ENCODE measurements at regions not wholly inside any gene's neighbourhood (a gene's known extent, or its start where the extent isn't known, plus 50 kb on each side); places are given as distances from the start of the nearest gene placed in this dataset.
"Not testable (repeated sequence)": the region's sequence is repeated elsewhere in the genome, so short reads cannot be mapped to it uniquely, and the experiment has no call there.

- DNase-seq (ENCODE audit: low read depth): no peak
Measured at GRCh38 chr10:91088300-91089140, 131.9 kb upstream of the PCGF5 start.

DNA sequence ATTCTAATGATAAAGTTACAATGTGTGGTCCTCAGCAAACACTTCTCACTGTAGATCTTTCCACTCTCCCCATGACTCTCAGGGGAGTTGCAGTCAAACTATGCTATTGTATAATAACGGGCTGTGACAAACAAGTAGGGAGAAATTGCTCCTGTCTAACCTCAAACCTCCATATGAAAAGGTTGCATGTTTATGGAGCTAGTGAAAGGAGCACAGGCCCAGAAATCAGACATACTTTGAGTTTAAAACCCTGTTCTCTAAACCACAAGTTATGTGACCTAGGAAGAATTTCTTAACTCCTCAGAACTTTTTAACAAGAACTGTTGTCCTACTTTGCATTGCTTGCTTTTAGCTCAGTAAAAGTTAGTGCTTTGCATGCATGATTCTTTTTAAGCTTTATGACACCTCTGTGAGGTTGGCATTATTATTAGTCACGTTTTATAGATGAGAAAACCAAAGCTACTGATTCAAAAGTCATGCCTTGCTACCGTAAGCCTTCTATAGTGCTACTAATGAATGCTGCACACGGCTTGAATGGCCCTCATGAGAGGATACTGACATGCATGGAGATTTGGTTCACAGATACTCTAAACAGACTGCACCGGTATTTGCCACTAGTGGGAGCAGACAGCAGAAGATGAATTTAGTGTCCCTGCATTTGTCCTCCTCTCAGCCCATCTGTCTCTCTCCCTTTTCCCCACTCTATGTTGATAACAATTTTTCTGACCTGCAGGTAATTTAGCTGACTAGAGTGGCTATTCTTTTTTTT, 129.5 kb upstream of the PCGF5 start:
- DNase-seq (ENCODE audit: low read depth): no peak

- DNase-seq (ENCODE audit: low read depth): no peak
Measured at GRCh38 chr10:91091780-91092179, 128.7 kb upstream of the PCGF5 start.

GRCh38 chr10:91096274-91096673, 124.2 kb upstream of the PCGF5 start:
- DNase-seq (ENCODE audit: low read depth): no peak

GRCh38 chr10:91097313-91097712, 123.2 kb upstream of the PCGF5 start:
- no peak for DNase-seq (ENCODE audit: low read depth)

- not testable (repeated sequence) for DNase-seq (ENCODE audit: low read depth)
Measured at GRCh38 chr10:91098021-91098420, 122.4 kb upstream of the PCGF5 start.

DNA sequence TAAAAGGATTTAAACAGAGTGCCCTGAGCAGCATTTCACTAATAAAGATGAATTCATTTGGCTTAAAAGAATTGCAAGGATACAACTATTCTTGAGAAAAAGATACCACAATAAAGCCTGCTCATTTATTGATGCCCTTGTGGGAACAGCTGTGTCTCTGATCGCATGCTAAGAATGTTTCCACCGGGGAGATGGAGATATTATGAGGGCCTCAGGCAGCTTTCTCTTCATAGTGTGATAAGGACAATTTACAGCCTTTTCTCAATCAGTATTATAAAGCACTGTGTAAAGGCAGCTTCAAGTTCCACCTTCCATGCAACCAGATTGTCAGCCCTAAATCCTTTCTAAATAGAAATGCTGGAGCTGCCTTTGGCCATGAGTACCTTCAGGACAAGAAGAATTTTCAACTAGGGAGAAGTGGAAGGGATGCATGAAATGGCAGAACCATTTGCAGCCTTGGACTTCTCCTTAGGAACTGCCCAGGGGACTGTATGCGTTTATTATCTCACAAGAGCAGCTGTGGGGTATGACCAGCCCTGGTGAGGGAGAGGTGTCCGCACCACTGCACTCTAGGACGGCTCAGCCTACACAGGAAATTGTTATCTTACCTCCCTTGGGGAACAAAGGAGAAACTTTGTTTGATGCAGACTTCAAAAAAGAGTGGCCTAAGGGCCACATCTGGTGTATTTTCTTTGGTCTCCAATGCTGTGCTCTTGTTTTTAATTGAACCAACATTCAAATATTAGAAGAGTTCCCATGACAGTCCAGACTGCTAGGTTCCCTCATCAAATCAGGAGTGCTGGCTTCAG, 116.9 kb upstream of the PCGF5 start:
- DNase-seq (ENCODE audit: low read depth): no peak

- DNase-seq (ENCODE audit: low read depth): no peak
Measured at GRCh38 chr10:91104193-91105041, 116.0 kb upstream of the PCGF5 start.

DNA sequence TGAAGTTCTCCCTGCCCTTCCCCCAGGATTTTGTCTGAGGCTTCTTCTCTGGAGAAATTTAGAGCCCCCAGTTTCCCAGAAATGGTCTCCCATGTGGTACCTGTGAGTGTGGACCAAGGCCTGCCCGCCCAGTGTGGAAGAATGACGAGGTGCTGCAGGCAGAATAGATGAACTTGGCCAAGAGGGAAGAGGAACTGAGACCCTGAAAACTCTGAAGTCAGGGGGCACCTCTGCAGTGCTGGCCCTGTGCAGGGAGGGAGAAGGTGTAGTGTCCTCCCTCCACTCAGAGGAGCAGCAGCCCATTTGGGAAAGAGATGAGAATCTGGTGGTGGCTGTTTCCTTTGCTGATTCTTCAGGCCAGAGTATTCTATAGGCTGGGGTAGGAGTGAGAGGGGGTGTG, 115.2 kb upstream of the PCGF5 start:
- DNase-seq (ENCODE audit: low read depth): no peak

- no peak for DNase-seq (ENCODE audit: low read depth)
Measured at GRCh38 chr10:91108820-91109219, 111.6 kb upstream of the PCGF5 start.

DNA sequence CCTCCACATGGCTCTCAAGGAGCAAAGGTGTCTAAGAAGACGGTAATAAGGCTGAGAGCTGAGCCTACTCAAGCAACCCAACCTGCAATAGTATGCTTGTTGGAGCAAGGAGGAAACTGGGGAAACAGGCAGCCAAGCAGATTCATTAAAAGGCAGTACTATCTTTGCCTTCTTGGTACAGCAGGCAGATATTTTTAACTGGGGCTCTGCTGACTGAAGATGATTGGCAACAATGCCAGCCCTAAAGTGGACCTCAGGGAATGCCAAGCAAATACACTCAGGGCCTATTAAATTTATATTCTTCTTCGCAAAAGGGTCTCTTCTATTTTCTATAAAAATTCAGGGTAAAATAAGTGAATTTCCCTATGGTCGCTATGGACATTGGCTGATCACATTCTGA, 109.4 kb upstream of the PCGF5 start:
- DNase-seq (ENCODE audit: low read depth): no peak

- DNase-seq (ENCODE audit: low read depth): no peak
Measured at GRCh38 chr10:91115618-91116390, 104.7 kb upstream of the PCGF5 start.

GRCh38 chr10:91117505-91117904, 103.0 kb upstream of the PCGF5 start:
- no peak for DNase-seq (ENCODE audit: low read depth)

GRCh38 chr10:91120348-91120747, 100.1 kb upstream of the PCGF5 start:
- DNase-seq (ENCODE audit: low read depth): no peak

DNA sequence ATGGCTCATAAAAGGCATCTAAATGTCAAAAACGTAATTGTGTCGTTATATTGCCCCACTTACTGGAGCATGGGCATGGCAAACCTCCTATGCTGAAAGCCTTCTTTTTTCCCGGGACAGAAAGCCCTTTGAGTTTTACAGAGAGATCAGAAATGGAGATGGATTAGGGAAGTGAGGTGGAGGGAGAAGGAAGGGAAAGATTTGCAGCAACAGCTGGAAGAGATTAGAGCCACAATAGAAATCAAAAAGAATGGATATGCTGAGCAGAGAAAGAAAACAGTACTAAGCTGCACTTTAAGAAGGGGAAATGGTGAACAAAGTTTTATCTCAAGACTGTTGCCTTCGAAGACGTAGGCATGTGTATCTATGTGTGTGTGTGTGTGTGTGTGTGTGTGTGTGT, 97.2 kb upstream of the PCGF5 start:
- DNase-seq (ENCODE audit: low read depth): no peak

GRCh38 chr10:91124016-91124415, 96.4 kb upstream of the PCGF5 start:
- DNase-seq (ENCODE audit: low read depth): no peak

GRCh38 chr10:91126471-91126870, 94.0 kb upstream of the PCGF5 start:
- no peak for DNase-seq (ENCODE audit: low read depth)

GRCh38 chr10:91127341-91128082, 93.0 kb upstream of the PCGF5 start:
- DNase-seq (ENCODE audit: low read depth): no peak

DNA sequence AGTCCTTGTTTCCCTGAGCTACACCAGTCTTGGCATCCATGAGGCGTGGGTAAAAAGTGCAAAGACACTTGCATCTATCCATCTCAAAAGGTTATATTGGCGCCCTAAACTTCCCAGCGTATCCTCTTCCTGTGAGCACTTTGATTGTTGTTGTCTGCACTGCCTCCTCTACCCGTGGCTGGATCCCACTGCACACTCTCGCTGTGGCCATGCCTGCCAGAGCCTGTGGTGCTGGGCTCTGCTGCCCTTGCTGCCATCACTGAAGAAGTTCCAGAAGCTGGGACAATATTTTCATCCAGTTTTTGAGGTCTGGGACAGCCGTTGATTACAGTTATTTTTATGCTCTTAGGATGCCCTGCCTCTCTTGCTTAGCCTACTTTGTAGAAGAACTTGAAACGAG, 85.3 kb upstream of the PCGF5 start:
- no peak for DNase-seq (ENCODE audit: low read depth)

- no peak for DNase-seq (ENCODE audit: low read depth)
Measured at GRCh38 chr10:91137011-91137643, 83.3 kb upstream of the PCGF5 start.

Data from activated gamma-delta T cell treated with anti-CD3 and anti-CD28 coated beads, Interleukin-2, amount 50 U/mL, for 16 hours (primary cell).